ENCODE measurements at regions not wholly inside any gene's neighbourhood (a gene's known extent, or its start where the extent isn't known, plus 50 kb on each side); places are given as distances from the start of the nearest gene placed in this dataset.

- no peak for TF ChIP-seq CTCF (IDR thresholded peaks at IDR 0.05)
- H3K27me3 ChIP-seq, result no peaks in the 10 kb centered on the region
- no peak overlapping the region for H3K27ac ChIP-seq
- H3K4me1 ChIP-seq, result no peaks in the 10 kb centered on the region
- H3K36me3 ChIP-seq, result no peaks in the 10 kb centered on the region
- peaks cover 18 to 28% of the 10 kb centered on the region in 2 donors for H3K9me3 ChIP-seq
- intact Hi-C loops (cut with DNase I), result no loop called here
- H3K4me3 ChIP-seq, result no peak overlapping the region
- no peak for DNase-seq (ENCODE audit: low spot score in 2 of 2)
These were observed 105.2 kb upstream of the APP start for GRCh38 chr21:26275801-26276200.

GRCh38 chr21:26273686-26274313 lies 103.2 kb upstream of the APP start:
- intact Hi-C loops (cut with DNase I), result no loop called here
- DNase-seq (ENCODE audit: low spot score in 2 of 2), result no peak
- no peaks in the 10 kb centered on the region for H3K4me1 ChIP-seq
- TF ChIP-seq CTCF (IDR thresholded peaks at IDR 0.05), result no peak
- H3K36me3 ChIP-seq, result no peaks in the 10 kb centered on the region
- H3K9me3 ChIP-seq, result peaks cover 18 to 28% of the 10 kb centered on the region in 2 donors
- no peak overlapping the region for H3K4me3 ChIP-seq
- H3K27ac ChIP-seq, result no peak overlapping the region
- H3K27me3 ChIP-seq, result no peaks in the 10 kb centered on the region

- TF ChIP-seq CTCF (IDR thresholded peaks at IDR 0.05), result no peak
- Histone ChIP-seq H3K27ac (no peak overlapping the region), H3K36me3 (no peaks in the 10 kb centered on the region), H3K9me3 (no peaks in the 10 kb centered on the region), H3K4me3 (no peak overlapping the region), H3K4me1 (no peaks in the 10 kb centered on the region), H3K27me3 (no peaks in the 10 kb centered on the region)
- DNase-seq (ENCODE audit: low spot score in 2 of 2), result no peak
- intact Hi-C loops (cut with DNase I), result no loop called here
These were observed 96.8 kb upstream of the APP start for GRCh38 chr21:26267389-26267788.

GRCh38 chr21:26246073-26246472 lies 75.5 kb upstream of the APP start:
- intact Hi-C loops (cut with DNase I), result no loop called here
- H3K4me1 ChIP-seq, result no peaks in the 10 kb centered on the region
- H3K27me3 ChIP-seq, result no peaks in the 10 kb centered on the region
- H3K27ac ChIP-seq, result no peak overlapping the region
- H3K36me3 ChIP-seq, result no peaks in the 10 kb centered on the region
- no peak for TF ChIP-seq CTCF (IDR thresholded peaks at IDR 0.05)
- H3K9me3 ChIP-seq, result no peaks in the 10 kb centered on the region
- no peak for DNase-seq (ENCODE audit: low spot score in 2 of 2)
- H3K4me3 ChIP-seq, result no peak overlapping the region

- H3K4me1 ChIP-seq, result no peaks in the 10 kb centered on the region
- no peaks in the 10 kb centered on the region for H3K36me3 ChIP-seq
- no peak overlapping the region for H3K4me3 ChIP-seq
- intact Hi-C loops (cut with DNase I), result no loop called here
- no peaks in the 10 kb centered on the region for H3K27me3 ChIP-seq
- no peak for TF ChIP-seq CTCF (IDR thresholded peaks at IDR 0.05)
- no peak for DNase-seq (ENCODE audit: low spot score in 2 of 2)
- H3K27ac ChIP-seq, result no peak overlapping the region
- no peaks in the 10 kb centered on the region for H3K9me3 ChIP-seq
These were observed 74.9 kb upstream of the APP start for GRCh38 chr21:26245428-26245827.

GRCh38 chr21:26238646-26239045 lies 68.1 kb upstream of the APP start:
- Histone ChIP-seq H3K4me3 (no peak overlapping the region), H3K27me3 (no peaks in the 10 kb centered on the region), H3K36me3 (no peaks in the 10 kb centered on the region), H3K4me1 (no peaks in the 10 kb centered on the region), H3K27ac (no peak overlapping the region), H3K9me3 (no peaks in the 10 kb centered on the region)
- intact Hi-C loops (cut with DNase I), result no loop called here
- TF ChIP-seq CTCF (IDR thresholded peaks at IDR 0.05), result no peak
- no peak for DNase-seq (ENCODE audit: low spot score in 2 of 2)

Data from ascending aorta (tissue), 2 donors.